ENCODE measurements at regions not wholly inside any gene's neighbourhood (a gene's known extent, or its start where the extent isn't known, plus 50 kb on each side); places are given as distances from the start of the nearest gene placed in this dataset.

- no peak for TF ChIP-seq CTCF (IDR thresholded peaks at IDR 0.05; ENCODE audit: extremely low read depth, missing control alignments)
- no peak for DNase-seq (ENCODE audit: low spot score)
These were observed 209.0 kb downstream of the BCOR start for GRCh38 chrX:39888730-39889129.

GRCh38 chrX:39889704-39890103 lies 208.1 kb downstream of the BCOR start:
- DNase-seq (ENCODE audit: low spot score) = no peak
- TF ChIP-seq CTCF (IDR thresholded peaks at IDR 0.05; ENCODE audit: extremely low read depth, missing control alignments) = no peak

- no peak for TF ChIP-seq CTCF (IDR thresholded peaks at IDR 0.05; ENCODE audit: extremely low read depth, missing control alignments)
- no peak for DNase-seq (ENCODE audit: low spot score)
These were observed 207.0 kb downstream of the BCOR start for GRCh38 chrX:39890807-39891206.

GRCh38 chrX:39891781-39892180 lies 206.0 kb downstream of the BCOR start:
- no peak for TF ChIP-seq CTCF (IDR thresholded peaks at IDR 0.05; ENCODE audit: extremely low read depth, missing control alignments)
- no peak for DNase-seq (ENCODE audit: low spot score)

- TF ChIP-seq CTCF (IDR thresholded peaks at IDR 0.05; ENCODE audit: extremely low read depth, missing control alignments) = no peak
- DNase-seq (ENCODE audit: low spot score) = no peak
These were observed 204.1 kb downstream of the BCOR start for GRCh38 chrX:39893417-39894338.

GRCh38 chrX:39894683-39895082 lies 203.1 kb downstream of the BCOR start:
- no peak for TF ChIP-seq CTCF (IDR thresholded peaks at IDR 0.05; ENCODE audit: extremely low read depth, missing control alignments)
- no peak for DNase-seq (ENCODE audit: low spot score)

GRCh38 chrX:39895218-39896110 lies 202.3 kb downstream of the BCOR start:
- TF ChIP-seq CTCF (IDR thresholded peaks at IDR 0.05; ENCODE audit: extremely low read depth, missing control alignments) = no peak
- no peak for DNase-seq (ENCODE audit: low spot score)
